ENCODE measurements at regions not wholly inside any gene's neighbourhood (a gene's known extent, or its start where the extent isn't known, plus 50 kb on each side); places are given as distances from the start of the nearest gene placed in this dataset.
"Not testable (repeated sequence)": the region's sequence is repeated elsewhere in the genome, so short reads cannot be mapped to it uniquely, and the experiment has no call there.

- Mint-ChIP-seq H3K4me3 (no peak overlapping the region), H3K36me3 (ENCODE audit: low read depth) (no peaks in the 10 kb centered on the region), H3K27ac (no peak overlapping the region), H3K27me3 (peaks cover 3% of the 10 kb centered on the region), H3K9me3 (no peaks in the 10 kb centered on the region), H3K4me1 (ENCODE audit: low read depth) (peaks cover 22% of the 10 kb centered on the region)
- peak; percentile 7 for DNase-seq
These were observed 129.6 kb upstream of the TNRC6C start for GRCh38 chr17:77828749-77829539.

- DNase-seq: peak; percentile 28
- Mint-ChIP-seq H3K36me3 (ENCODE audit: low read depth) (no peaks in the 10 kb centered on the region), H3K27ac (no peak overlapping the region), H3K9me3 (no peaks in the 10 kb centered on the region), H3K4me3 (no peak overlapping the region), H3K4me1 (ENCODE audit: low read depth) (peaks cover 34% of the 10 kb centered on the region), H3K27me3 (peaks cover 3% of the 10 kb centered on the region)
These were observed 128.4 kb upstream of the TNRC6C start for GRCh38 chr17:77829843-77830799.

GRCh38 chr17:77830816-77831473 is 127.6 kb upstream of the TNRC6C start:
- no peak overlapping the region for H3K27ac Mint-ChIP-seq
- H3K9me3 Mint-ChIP-seq: no peaks in the 10 kb centered on the region
- H3K4me1 Mint-ChIP-seq (ENCODE audit: low read depth): peaks cover 37% of the 10 kb centered on the region
- peaks cover 3% of the 10 kb centered on the region for H3K27me3 Mint-ChIP-seq
- no peak overlapping the region for H3K4me3 Mint-ChIP-seq
- DNase-seq: peak; percentile 20
- no peaks in the 10 kb centered on the region for H3K36me3 Mint-ChIP-seq (ENCODE audit: low read depth)

GRCh38 chr17:77831474-77832179 is 126.9 kb upstream of the TNRC6C start:
- DNase-seq: peak; percentile 20
- Mint-ChIP-seq H3K9me3 (no peaks in the 10 kb centered on the region), H3K4me1 (ENCODE audit: low read depth) (peaks cover 43% of the 10 kb centered on the region), H3K4me3 (no peak overlapping the region), H3K27ac (no peak overlapping the region), H3K36me3 (ENCODE audit: low read depth) (no peaks in the 10 kb centered on the region), H3K27me3 (peaks cover 3% of the 10 kb centered on the region)

GRCh38 chr17:77832180-77832560 is 126.3 kb upstream of the TNRC6C start:
- no peak for DNase-seq
- Mint-ChIP-seq H3K4me1 (ENCODE audit: low read depth) (peaks cover 48% of the 10 kb centered on the region), H3K9me3 (no peaks in the 10 kb centered on the region), H3K4me3 (no peak overlapping the region), H3K36me3 (ENCODE audit: low read depth) (no peaks in the 10 kb centered on the region), H3K27me3 (peaks cover 3% of the 10 kb centered on the region), H3K27ac (no peak overlapping the region)

- peaks cover 51% of the 10 kb centered on the region for H3K4me1 Mint-ChIP-seq (ENCODE audit: low read depth)
- no peaks in the 10 kb centered on the region for H3K9me3 Mint-ChIP-seq
- H3K27ac Mint-ChIP-seq: no peak overlapping the region
- DNase-seq: peak; percentile 26
- H3K4me3 Mint-ChIP-seq: no peak overlapping the region
- H3K36me3 Mint-ChIP-seq (ENCODE audit: low read depth): no peaks in the 10 kb centered on the region
- peaks cover 3% of the 10 kb centered on the region for H3K27me3 Mint-ChIP-seq
These were observed 124.7 kb upstream of the TNRC6C start for GRCh38 chr17:77833769-77834168.

GRCh38 chr17:77834170-77835115 is 124.1 kb upstream of the TNRC6C start:
- Mint-ChIP-seq H3K27me3 (peaks cover 3% of the 10 kb centered on the region), H3K36me3 (ENCODE audit: low read depth) (no peaks in the 10 kb centered on the region), H3K4me3 (peak overlapping the region; percentile 12), H3K9me3 (no peaks in the 10 kb centered on the region), H3K4me1 (ENCODE audit: low read depth) (peaks cover 53% of the 10 kb centered on the region), H3K27ac (peak overlapping the region; percentile 13)
- DNase-seq: peak; percentile 71

GRCh38 chr17:77836557-77837041 is 121.9 kb upstream of the TNRC6C start:
- Mint-ChIP-seq H3K4me3 (no peak overlapping the region), H3K9me3 (no peaks in the 10 kb centered on the region), H3K27me3 (peaks cover 3% of the 10 kb centered on the region), H3K36me3 (ENCODE audit: low read depth) (no peaks in the 10 kb centered on the region), H3K27ac (peak overlapping the region; percentile 89), H3K4me1 (ENCODE audit: low read depth) (peaks cover 47% of the 10 kb centered on the region)
- peak; percentile 34 for DNase-seq

- not testable (repeated sequence) for H3K9me3 Mint-ChIP-seq; H3K36me3 Mint-ChIP-seq (ENCODE audit: low read depth); H3K4me3 Mint-ChIP-seq; H3K27me3 Mint-ChIP-seq
- peak; percentile 36 for DNase-seq
- Mint-ChIP-seq H3K4me1 (ENCODE audit: low read depth) (peaks cover 51% of the 10 kb centered on the region), H3K27ac (peak overlapping the region; percentile 89)
These were observed 121.4 kb upstream of the TNRC6C start for GRCh38 chr17:77837072-77837471.

- H3K4me1 Mint-ChIP-seq (ENCODE audit: low read depth): peaks cover 60% of the 10 kb centered on the region
- no peak overlapping the region for H3K4me3 Mint-ChIP-seq
- DNase-seq: peak; percentile 27
- H3K27me3 Mint-ChIP-seq: peaks cover 3% of the 10 kb centered on the region
- no peaks in the 10 kb centered on the region for H3K9me3 Mint-ChIP-seq
- no peak overlapping the region for H3K27ac Mint-ChIP-seq
- H3K36me3 Mint-ChIP-seq (ENCODE audit: low read depth): no peaks in the 10 kb centered on the region
These were observed 120.6 kb upstream of the TNRC6C start for GRCh38 chr17:77837917-77838316.

GRCh38 chr17:77838748-77839697 is 119.5 kb upstream of the TNRC6C start:
- H3K36me3 Mint-ChIP-seq (ENCODE audit: low read depth): no peaks in the 10 kb centered on the region
- H3K9me3 Mint-ChIP-seq: no peaks in the 10 kb centered on the region
- DNase-seq: peak; percentile 29
- no peaks in the 10 kb centered on the region for H3K27me3 Mint-ChIP-seq
- H3K4me1 Mint-ChIP-seq (ENCODE audit: low read depth): peaks cover 62% of the 10 kb centered on the region
- H3K4me3 Mint-ChIP-seq: no peak overlapping the region
- no peak overlapping the region for H3K27ac Mint-ChIP-seq

- Mint-ChIP-seq H3K4me3 (no peak overlapping the region), H3K36me3 (ENCODE audit: low read depth) (no peaks in the 10 kb centered on the region), H3K27me3 (no peaks in the 10 kb centered on the region), H3K27ac (no peak overlapping the region), H3K4me1 (ENCODE audit: low read depth) (peaks cover 62% of the 10 kb centered on the region), H3K9me3 (no peaks in the 10 kb centered on the region)
- peak; percentile 14 for DNase-seq
These were observed 118.6 kb upstream of the TNRC6C start for GRCh38 chr17:77839698-77840512.

Measured in activated T-cell treated with anti-CD3 and anti-CD28 coated beads, Interleukin-2, amount 50 U/mL, for 24 hours (primary cell).